NT2/D1 (cell line): ENCODE measurements at regions not wholly inside any gene's neighbourhood (a gene's known extent, or its start where the extent isn't known, plus 50 kb on each side); places are given as distances from the start of the nearest gene placed in this dataset.

Experiments used
- SUZ12 ChIP-seq: IDR thresholded peaks from 2 replicates; pipeline ENCODE4 v1.6.1; 2011; ENCODE audit not compliant: insufficient read length, insufficient read depth; ENCODE audit errors: extremely low read depth
- YY1 ChIP-seq: IDR thresholded peaks from 2 replicates; pipeline ENCODE4 v1.6.1; 2011; ENCODE audit not compliant: insufficient read length, insufficient read depth
- ZNF274 ChIP-seq: IDR thresholded peaks from 2 replicates; pipeline ENCODE4 v1.6.1; 2011; ENCODE audit warnings: mild to moderate bottlenecking, low read depth, low read length

DNA sequence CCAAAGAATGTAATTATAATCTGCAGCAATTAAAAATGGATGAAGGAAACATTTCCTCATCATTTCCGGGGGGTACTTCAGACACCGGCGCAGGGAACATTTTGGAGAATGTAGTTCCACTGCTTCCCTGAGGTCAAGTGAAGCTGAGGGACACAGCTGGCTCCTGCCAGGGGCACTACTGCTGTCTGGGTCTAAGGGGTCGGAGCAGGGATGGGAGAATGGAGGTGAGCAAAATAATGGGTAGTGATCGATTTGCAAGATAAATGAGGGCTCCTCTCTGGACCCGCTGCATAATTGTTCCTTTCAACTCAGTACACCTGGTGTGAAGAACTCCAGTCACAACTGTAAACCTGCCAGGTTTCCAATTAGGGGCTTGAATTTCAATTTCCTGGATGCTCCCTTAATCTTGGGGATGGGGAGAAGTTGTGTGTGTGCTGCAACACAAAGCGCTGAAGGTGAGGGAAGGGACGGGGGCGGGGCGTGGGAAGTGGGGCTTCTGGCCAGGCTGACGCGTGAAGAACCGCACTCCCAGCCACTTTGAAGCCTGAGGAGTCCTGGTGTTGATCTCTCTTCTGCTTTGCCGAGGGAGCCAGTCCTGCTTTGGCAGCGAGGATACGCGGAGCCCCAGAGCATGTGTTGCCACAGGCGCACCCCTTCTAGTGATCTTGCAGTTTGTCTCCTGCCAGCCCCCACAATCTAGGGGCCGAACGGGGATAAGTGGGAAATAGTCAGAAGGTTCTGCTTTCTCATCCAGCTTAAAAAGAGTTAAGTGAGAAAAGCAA lies 57.9 kb upstream of the PCDH8 start:
- no peak for TF ChIP-seq YY1
- no peak for TF ChIP-seq ZNF274
- TF ChIP-seq SUZ12, result no peak
